GM12878 (cell line): ENCODE measurements at regions not wholly inside any gene's neighbourhood (a gene's known extent, or its start where the extent isn't known, plus 50 kb on each side); places are given as distances from the start of the nearest gene placed in this dataset.

Experiments used
- CTCF ChIP-seq, 3 experiments: IDR thresholded peaks in 2 of 3; conservative IDR thresholded peaks in 1 of 3; 2 replicates each; pipeline ENCODE4 v1.5.1; 2011; ENCODE audit warnings: low read depth in 3 of 3, low read length in 3 of 3, mild to moderate bottlenecking in 3 of 3, control low read depth in 2 of 3, moderate library complexity in 2 of 3, inconsistent platforms in 1 of 3, mixed read lengths in 1 of 3; ENCODE audit not compliant: control insufficient read depth in 2 of 3, insufficient read depth in 1 of 3; ENCODE audit errors: extremely low read depth in 1 of 3
- SP1 ChIP-seq: IDR thresholded peaks from one replicate; pipeline ENCODE4 v1.6.1; 2011; ENCODE audit warnings: low read depth, low read length
- TAF1 ChIP-seq: IDR thresholded peaks from 2 replicates; pipeline ENCODE4 v1.6.1; 2011; ENCODE audit warnings: mild to moderate bottlenecking, low read depth, low read length, borderline replicate concordance
- YY1 ChIP-seq: IDR thresholded peaks from 2 replicates; pipeline ENCODE4 v1.6.1; 2011; ENCODE audit warnings: low read depth, mild to moderate bottlenecking, low read length

- TF ChIP-seq TAF1 (no peak), CTCF (IDR thresholded peaks at IDR 0.05 in 2 of 3, conservative IDR thresholded peaks at IDR 0.05 in 1 of 3; ENCODE audit: control insufficient read depth in 2 of 3, extremely low read depth in 1 of 3, insufficient read depth in 1 of 3, low read depth in 3 of 3, low read length in 3 of 3) (no peak), SP1 (no peak), YY1 (no peak)
Measured at GRCh38 chr3:176932433-176932832, 264.8 kb downstream of the TBL1XR1 start.
